H1 (cell line): ENCODE measurements at regions not wholly inside any gene's neighbourhood (a gene's known extent, or its start where the extent isn't known, plus 50 kb on each side); places are given as distances from the start of the nearest gene placed in this dataset.

Experiments used
- TF ChIP-seq, protein P1 (sequence below): fragments of 300-600 bp; sonication (generic); IDR thresholded peaks from 2 replicates; pipeline ENCODE4 v1.7.1; 2012; ENCODE audit warnings: low read length, moderate library complexity, mild to moderate bottlenecking, inconsistent platforms; ENCODE audit not compliant: insufficient replicate concordance

DNA sequence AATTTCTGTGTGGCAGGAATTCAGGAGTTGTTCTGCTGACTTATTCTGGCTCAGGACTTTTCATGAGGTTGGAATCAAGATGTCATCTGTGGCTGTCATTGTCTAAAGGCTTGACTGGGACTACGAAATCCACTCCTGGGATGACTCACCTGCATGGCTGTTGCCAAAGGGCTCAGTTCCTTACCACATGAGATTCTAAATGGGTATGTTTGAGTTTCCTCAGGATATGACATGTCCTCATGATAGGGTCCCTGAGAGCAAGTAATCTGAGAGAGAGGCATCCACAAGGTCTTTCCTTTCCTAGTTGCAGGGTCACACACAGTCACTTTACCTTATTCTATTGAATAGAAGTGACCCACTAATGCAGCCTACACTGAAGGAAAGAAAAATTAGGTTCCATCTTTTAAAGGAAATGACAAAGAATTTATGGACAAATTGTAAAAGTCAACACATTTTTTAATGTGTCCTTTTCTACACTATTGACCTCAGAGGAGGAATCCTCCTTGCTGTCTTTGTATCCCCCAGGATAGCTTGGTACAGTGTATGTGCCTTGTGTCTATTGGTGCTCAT, 1025.0 kb upstream of the GJE1 start (continued):
- TF ChIP-seq, protein P1, sequence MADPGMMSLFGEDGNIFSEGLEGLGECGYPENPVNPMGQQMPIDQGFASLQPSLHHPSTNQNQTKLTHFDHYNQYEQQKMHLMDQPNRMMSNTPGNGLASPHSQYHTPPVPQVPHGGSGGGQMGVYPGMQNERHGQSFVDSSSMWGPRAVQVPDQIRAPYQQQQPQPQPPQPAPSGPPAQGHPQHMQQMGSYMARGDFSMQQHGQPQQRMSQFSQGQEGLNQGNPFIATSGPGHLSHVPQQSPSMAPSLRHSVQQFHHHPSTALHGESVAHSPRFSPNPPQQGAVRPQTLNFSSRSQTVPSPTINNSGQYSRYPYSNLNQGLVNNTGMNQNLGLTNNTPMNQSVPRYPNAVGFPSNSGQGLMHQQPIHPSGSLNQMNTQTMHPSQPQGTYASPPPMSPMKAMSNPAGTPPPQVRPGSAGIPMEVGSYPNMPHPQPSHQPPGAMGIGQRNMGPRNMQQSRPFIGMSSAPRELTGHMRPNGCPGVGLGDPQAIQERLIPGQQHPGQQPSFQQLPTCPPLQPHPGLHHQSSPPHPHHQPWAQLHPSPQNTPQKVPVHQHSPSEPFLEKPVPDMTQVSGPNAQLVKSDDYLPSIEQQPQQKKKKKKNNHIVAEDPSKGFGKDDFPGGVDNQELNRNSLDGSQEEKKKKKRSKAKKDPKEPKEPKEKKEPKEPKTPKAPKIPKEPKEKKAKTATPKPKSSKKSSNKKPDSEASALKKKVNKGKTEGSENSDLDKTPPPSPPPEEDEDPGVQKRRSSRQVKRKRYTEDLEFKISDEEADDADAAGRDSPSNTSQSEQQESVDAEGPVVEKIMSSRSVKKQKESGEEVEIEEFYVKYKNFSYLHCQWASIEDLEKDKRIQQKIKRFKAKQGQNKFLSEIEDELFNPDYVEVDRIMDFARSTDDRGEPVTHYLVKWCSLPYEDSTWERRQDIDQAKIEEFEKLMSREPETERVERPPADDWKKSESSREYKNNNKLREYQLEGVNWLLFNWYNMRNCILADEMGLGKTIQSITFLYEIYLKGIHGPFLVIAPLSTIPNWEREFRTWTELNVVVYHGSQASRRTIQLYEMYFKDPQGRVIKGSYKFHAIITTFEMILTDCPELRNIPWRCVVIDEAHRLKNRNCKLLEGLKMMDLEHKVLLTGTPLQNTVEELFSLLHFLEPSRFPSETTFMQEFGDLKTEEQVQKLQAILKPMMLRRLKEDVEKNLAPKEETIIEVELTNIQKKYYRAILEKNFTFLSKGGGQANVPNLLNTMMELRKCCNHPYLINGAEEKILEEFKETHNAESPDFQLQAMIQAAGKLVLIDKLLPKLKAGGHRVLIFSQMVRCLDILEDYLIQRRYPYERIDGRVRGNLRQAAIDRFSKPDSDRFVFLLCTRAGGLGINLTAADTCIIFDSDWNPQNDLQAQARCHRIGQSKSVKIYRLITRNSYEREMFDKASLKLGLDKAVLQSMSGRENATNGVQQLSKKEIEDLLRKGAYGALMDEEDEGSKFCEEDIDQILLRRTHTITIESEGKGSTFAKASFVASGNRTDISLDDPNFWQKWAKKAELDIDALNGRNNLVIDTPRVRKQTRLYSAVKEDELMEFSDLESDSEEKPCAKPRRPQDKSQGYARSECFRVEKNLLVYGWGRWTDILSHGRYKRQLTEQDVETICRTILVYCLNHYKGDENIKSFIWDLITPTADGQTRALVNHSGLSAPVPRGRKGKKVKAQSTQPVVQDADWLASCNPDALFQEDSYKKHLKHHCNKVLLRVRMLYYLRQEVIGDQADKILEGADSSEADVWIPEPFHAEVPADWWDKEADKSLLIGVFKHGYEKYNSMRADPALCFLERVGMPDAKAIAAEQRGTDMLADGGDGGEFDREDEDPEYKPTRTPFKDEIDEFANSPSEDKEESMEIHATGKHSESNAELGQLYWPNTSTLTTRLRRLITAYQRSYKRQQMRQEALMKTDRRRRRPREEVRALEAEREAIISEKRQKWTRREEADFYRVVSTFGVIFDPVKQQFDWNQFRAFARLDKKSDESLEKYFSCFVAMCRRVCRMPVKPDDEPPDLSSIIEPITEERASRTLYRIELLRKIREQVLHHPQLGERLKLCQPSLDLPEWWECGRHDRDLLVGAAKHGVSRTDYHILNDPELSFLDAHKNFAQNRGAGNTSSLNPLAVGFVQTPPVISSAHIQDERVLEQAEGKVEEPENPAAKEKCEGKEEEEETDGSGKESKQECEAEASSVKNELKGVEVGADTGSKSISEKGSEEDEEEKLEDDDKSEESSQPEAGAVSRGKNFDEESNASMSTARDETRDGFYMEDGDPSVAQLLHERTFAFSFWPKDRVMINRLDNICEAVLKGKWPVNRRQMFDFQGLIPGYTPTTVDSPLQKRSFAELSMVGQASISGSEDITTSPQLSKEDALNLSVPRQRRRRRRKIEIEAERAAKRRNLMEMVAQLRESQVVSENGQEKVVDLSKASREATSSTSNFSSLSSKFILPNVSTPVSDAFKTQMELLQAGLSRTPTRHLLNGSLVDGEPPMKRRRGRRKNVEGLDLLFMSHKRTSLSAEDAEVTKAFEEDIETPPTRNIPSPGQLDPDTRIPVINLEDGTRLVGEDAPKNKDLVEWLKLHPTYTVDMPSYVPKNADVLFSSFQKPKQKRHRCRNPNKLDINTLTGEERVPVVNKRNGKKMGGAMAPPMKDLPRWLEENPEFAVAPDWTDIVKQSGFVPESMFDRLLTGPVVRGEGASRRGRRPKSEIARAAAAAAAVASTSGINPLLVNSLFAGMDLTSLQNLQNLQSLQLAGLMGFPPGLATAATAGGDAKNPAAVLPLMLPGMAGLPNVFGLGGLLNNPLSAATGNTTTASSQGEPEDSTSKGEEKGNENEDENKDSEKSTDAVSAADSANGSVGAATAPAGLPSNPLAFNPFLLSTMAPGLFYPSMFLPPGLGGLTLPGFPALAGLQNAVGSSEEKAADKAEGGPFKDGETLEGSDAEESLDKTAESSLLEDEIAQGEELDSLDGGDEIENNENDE: peak; percentile 98
